ENCODE measurements at regions not wholly inside any gene's neighbourhood (a gene's known extent, or its start where the extent isn't known, plus 50 kb on each side); places are given as distances from the start of the nearest gene placed in this dataset.

DNA sequence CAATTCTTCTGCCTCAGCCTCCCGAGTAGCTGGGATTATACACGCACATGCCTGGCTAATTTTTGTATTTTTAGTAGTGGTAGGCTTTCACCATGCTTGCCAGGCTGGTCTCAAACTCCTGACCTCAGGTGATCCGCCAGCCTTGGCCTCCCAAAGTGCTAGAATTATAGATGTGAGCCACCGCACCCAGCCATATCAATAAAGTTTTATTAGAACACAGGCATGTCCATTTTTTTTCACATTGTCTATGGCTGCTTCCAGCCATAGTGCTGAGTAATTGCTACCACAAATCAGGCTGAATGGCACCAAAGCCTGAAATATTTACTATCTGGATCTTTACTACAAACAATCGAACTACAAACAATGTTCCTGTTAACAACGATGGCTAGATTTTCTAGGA lies 114.4 kb upstream of the IRX6 start:
- DNase-seq (ENCODE audit: low read depth) = no peak
- H3K4me3 ChIP-seq (ENCODE audit: low read depth, low read length) = no peak overlapping the region
- TF ChIP-seq, protein P1, sequence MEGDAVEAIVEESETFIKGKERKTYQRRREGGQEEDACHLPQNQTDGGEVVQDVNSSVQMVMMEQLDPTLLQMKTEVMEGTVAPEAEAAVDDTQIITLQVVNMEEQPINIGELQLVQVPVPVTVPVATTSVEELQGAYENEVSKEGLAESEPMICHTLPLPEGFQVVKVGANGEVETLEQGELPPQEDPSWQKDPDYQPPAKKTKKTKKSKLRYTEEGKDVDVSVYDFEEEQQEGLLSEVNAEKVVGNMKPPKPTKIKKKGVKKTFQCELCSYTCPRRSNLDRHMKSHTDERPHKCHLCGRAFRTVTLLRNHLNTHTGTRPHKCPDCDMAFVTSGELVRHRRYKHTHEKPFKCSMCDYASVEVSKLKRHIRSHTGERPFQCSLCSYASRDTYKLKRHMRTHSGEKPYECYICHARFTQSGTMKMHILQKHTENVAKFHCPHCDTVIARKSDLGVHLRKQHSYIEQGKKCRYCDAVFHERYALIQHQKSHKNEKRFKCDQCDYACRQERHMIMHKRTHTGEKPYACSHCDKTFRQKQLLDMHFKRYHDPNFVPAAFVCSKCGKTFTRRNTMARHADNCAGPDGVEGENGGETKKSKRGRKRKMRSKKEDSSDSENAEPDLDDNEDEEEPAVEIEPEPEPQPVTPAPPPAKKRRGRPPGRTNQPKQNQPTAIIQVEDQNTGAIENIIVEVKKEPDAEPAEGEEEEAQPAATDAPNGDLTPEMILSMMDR (IDR thresholded peaks at IDR 0.05; ENCODE audit: control insufficient read depth, extremely low read depth, insufficient read depth) = no peak

DNA sequence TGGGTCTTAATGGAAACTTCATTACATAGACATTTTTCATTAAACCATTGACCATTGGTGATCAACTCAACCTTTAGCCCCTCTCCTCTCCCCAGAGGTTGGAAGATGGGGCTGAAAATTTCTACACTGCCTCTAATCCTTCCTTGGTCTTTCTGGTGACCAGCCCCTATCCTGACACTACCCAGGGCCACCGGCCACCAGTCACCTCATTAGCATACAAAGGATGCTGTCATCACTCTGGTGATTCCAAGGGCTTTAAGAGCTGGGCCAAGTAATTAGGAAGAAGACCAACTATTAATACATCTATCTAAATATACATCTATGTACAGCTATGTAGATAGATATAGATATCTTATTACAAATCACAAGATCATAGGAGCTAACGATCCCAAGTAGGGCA lies 111.2 kb upstream of the IRX6 start:
- TF ChIP-seq, protein P1 (IDR thresholded peaks at IDR 0.05; ENCODE audit: control insufficient read depth, extremely low read depth, insufficient read depth) = no peak
- H3K4me3 ChIP-seq (ENCODE audit: low read depth, low read length) = no peak overlapping the region
- no peak for DNase-seq (ENCODE audit: low read depth)

DNA sequence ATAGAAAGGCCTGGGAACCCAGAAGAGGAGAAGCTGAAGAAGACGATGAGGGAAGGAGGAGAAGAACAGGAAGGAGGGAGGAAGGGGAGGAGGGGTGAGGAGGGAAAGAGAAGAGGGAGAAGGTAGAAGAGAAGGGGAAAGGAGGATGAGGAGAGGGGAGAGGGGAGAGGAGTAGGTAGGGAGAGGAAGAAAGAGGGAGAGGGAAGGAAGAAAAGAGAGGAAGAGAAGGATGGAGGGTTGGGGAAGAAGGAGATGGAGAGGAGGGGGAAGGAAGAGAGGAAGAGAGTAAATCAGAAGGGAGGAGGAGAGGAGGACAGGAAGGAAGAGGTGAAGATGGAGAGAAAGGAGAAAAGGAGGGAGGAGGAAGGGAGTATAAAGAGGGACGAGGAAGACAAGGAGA lies 109.6 kb upstream of the IRX6 start:
- DNase-seq (ENCODE audit: low read depth) = no peak
- TF ChIP-seq, protein P1 (IDR thresholded peaks at IDR 0.05; ENCODE audit: control insufficient read depth, extremely low read depth, insufficient read depth) = no peak
- no peak overlapping the region for H3K4me3 ChIP-seq (ENCODE audit: low read depth, low read length)

DNA sequence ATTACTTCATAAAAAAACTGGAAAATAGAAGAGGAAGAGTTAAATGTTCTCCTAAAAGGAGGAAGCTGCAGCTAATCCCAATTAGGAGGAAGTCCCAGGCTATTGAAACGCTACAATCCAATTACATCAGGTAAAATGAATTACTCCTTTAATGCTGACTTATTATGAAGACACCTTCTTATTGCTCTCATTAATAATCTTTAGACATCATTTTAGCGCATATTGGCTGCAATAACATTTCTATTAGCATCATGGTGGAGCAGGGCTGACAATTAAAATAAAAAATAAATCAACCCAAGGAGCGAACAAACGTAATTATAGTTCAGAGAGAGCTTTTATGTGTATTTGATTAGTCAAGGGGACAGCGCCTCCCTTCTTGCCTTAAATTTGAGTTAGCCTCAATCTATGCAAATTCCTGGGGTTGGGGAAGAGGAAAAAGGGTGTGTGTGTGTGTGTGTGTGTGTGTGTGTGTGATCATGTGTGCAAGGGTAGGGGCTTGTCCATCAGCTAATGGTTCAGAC lies 109.0 kb upstream of the IRX6 start:
- DNase-seq (ENCODE audit: low read depth) = no peak
- TF ChIP-seq, protein P1 (IDR thresholded peaks at IDR 0.05; ENCODE audit: control insufficient read depth, extremely low read depth, insufficient read depth) = no peak
- H3K4me3 ChIP-seq (ENCODE audit: low read depth, low read length) = no peak overlapping the region

DNA sequence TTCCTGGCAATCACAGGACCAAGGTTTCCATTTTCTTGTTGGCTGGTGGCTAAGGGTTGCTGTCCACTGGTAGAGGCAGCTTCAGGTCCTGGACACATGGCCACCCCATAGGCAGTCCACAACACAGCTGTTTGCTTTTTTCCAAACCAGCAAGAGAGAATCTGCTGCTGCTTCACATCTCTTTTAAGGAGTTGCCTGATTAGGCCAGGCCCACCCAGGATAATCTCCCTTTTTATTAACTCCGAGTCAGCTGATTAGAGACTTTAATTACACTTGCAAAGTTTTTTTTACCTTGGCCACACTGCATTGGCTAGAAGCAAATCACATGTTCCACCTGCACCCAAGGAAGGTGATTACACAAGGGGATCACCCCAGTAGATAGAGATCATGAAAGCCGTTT lies 106.6 kb upstream of the IRX6 start:
- H3K4me3 ChIP-seq (ENCODE audit: low read depth, low read length) = no peak overlapping the region
- TF ChIP-seq, protein P1 (IDR thresholded peaks at IDR 0.05; ENCODE audit: control insufficient read depth, extremely low read depth, insufficient read depth) = no peak
- DNase-seq (ENCODE audit: low read depth) = no peak

DNA sequence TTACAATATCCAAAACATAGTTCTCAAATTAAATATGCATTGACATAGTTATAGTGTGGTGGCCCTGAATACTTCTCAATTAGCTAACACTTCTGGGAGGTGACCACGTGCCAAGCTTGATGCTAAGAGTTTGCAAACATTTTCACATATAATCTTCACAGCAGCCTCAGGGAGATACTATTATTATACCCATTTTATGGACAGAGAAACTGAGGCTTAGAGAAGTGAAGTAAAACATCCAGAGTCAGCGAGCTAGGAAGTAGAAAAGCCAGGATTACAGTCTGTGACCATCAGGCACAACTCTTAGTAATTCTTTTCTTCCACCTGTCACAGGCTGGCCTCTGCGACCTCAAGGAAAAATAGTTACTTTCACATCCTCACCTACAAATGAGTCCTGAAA lies 102.2 kb upstream of the IRX6 start:
- no peak overlapping the region for H3K4me3 ChIP-seq (ENCODE audit: low read depth, low read length)
- TF ChIP-seq, protein P1 (IDR thresholded peaks at IDR 0.05; ENCODE audit: control insufficient read depth, extremely low read depth, insufficient read depth) = no peak

DNA sequence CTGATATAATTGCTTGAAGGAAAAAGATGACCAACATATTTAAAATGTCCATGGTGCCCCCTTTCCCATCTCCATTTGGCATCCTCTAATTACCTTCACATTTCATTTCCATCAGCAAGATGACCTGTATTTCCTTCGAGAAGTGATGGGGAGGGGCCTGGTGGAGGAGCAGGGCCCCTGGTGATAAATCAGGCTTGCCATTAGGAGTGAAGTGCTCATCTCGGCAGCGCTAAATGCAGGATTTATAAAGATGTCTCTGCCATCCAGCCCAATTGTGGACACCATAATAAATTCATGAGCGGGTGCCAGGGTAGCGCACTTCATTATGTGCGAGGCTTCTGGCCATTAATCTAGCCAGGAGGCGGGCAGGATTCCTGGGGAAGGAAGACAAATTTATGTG lies 101.5 kb upstream of the IRX6 start:
- H3K4me3 ChIP-seq (ENCODE audit: low read depth, low read length) = no peak overlapping the region
- DNase-seq (ENCODE audit: low read depth) = no peak
- TF ChIP-seq, protein P1 (IDR thresholded peaks at IDR 0.05; ENCODE audit: control insufficient read depth, extremely low read depth, insufficient read depth) = no peak

More for the DNA sequence above, 102.2 kb upstream of the IRX6 start:
- no peak for DNase-seq (ENCODE audit: low read depth)

Data from LNCaP clone FGC (cell line).